GM18951 (cell line): ENCODE measurements at regions not wholly inside any gene's neighbourhood (a gene's known extent, or its start where the extent isn't known, plus 50 kb on each side); places are given as distances from the start of the nearest gene placed in this dataset.
"Not testable (repeated sequence)": the region's sequence is repeated elsewhere in the genome, so short reads cannot be mapped to it uniquely, and the experiment has no call there.

Experiments used
- POLR2A ChIP-seq: IDR thresholded peaks from 4 replicates; pipeline ENCODE4 v1.6.1; 2011; ENCODE audit warnings: mild to moderate bottlenecking; ENCODE audit not compliant: insufficient read length, insufficient read depth; ENCODE audit errors: extremely low read depth
- in situ Hi-C: fragments of 300-500 bp; cut with MboI; formaldehyde crosslinking; loops from one replicate; pipeline ENCODE4 v1.12.0; 2022; ENCODE audit warnings: low sequenced_read_pairs, mixed read lengths, inconsistent platforms; ENCODE audit not compliant: unreplicated experiment

GRCh38 chr14:71348394-71348793, 441.1 kb downstream of the PCNX1 start:
- in situ Hi-C loops: no loop called here
- no peak for TF ChIP-seq POLR2A

GRCh38 chr14:71348817-71349216, 441.6 kb downstream of the PCNX1 start:
- no peak for TF ChIP-seq POLR2A
- in situ Hi-C loops: no loop called here

DNA sequence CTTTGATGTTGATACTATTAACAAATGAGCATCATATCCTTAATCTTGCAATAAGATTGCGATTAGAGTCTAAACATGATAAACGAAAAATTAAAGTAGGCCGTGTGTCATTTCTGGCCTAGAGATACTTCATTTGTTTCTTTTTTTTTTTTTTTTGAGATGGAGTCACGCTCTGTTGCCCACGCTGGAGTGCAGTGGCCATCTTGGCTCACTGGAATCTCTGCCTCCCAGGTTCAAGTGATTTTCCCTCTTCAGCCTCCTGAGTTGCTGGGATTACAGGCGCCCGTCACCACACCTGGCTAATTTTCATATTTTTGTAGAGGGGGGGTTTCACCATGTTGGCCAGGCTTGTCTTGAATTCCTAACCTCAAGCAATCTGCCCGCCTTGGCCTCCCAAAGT, 446.9 kb downstream of the PCNX1 start:
- no peak for TF ChIP-seq POLR2A
- in situ Hi-C loops: no loop called here

DNA sequence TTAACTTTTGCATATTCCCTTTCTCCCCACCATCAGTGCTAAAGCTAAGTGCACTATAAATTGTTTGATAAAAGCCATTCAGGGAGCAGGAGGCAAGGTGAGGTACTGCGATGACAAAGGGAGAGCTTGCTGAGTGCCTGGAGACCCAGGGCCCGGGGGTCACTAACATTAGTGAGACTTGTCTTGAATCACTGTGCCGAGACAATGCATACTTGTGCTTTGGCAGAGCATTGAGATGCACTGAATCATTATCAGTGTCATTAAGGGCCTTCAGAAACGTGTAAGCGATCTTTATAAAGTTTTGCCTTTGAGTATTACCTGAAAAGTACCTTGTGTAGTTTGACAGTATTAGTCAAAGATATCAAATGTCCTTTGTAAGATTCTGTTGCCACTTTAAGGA, 447.5 kb downstream of the PCNX1 start:
- in situ Hi-C loops: no loop called here
- TF ChIP-seq POLR2A: no peak

DNA sequence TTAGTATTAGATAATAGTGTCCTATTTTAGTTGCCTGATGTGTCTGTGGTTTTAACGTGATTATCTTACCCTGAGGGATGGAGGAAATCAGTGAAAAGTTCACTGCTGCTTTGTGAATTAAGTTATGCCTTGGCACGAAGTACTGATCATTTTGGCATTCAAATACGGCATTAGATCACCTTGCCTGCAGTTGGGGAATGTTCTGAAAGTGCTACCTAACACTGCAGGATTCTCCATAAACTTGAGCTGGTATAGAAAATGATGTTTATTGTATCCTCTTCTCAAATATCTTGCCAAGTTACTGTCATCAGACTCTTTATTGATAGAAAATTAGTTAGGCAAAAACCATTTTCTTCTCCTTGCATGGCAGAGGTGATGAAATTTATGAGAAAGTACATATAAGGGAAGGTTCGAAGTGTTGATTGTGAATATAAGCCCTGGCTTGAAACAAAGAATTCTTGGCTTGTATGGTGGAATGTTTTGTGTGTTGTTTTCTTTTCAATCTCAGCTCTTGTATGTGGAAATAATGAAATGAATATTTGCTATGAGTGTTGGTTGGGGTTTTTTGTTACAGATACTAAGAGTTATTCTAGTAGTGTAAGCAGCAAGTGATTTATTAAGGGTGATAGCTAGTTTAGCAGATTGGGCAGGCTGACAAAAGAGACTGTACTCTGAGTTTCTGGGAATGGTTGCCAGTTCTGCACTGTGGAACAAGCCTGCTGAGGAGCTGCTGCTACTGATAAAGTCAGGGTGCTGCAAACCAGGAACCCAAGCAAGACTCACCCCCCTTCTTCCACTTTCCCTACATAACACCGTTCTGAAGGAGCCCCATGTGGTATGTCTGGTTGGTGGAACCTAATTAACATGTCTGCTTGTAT, 448.3 kb downstream of the PCNX1 start:
- in situ Hi-C loops: no loop called here
- no peak for TF ChIP-seq POLR2A

DNA sequence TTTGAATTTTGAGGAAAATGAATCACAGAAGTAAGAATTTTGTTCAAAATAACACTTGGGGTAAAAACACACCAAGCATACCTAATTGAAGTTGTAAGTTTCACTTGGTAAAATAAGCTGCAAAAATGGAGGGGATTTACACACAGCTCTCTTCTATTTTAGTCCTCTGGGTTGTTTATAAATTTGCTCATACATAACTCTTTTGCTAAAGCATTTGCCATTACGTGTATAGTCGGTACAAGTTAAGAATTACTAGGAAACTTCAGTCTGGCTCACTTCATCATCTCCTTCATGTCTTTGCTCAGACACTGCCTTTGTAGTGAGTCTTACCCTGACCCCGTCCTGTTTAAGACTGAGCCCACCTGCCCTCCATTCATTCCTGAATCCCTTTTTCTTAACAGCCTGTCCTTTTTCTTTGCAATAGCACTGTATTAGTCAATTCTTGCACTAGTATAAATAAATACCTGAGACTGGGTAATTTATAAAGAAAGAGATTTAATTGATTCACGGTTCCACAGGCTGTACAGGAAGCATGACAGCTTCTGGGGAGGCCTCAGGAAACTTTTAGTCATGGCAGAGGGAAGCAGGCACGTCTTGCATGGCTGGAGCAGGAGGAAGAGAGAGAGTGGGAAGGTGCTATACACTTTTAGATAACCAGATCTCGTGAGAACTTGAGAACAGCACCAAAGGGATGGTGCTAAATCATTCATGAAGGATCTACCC, 451.1 kb downstream of the PCNX1 start:
- in situ Hi-C loops: no loop called here
- no peak for TF ChIP-seq POLR2A

DNA sequence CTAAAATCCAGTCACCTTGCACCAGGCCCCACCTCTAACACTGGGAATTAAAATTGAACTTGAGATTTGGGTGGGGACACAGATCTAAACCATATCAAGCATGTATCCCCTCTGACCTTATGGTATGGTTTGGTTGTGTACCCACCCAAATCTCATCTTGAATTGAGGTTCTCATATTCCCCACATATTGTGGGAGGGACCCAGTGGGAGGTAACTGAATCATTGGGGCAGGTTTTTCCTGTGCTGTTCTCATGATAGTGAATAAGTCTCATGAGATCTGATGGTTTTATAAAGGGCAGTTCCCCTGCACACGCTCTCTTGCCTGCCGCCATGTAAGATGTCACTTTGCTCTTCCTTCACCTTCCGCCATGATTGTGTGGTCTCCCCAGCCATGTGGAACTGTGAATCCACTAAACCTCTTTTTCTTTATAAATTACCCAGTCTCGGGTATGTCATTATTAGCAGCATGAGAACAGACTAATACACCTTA, 451.7 kb downstream of the PCNX1 start:
- in situ Hi-C loops: not testable (repeated sequence)

GRCh38 chr14:71359823-71360222, 452.6 kb downstream of the PCNX1 start:
- in situ Hi-C loops: no loop called here
- TF ChIP-seq POLR2A: no peak

GRCh38 chr14:71361336-71361735, 454.1 kb downstream of the PCNX1 start:
- TF ChIP-seq POLR2A: no peak
- in situ Hi-C loops: no loop called here

- in situ Hi-C loops: no loop called here
- TF ChIP-seq POLR2A: no peak
Measured at GRCh38 chr14:71361874-71362273, 454.6 kb downstream of the PCNX1 start.

DNA sequence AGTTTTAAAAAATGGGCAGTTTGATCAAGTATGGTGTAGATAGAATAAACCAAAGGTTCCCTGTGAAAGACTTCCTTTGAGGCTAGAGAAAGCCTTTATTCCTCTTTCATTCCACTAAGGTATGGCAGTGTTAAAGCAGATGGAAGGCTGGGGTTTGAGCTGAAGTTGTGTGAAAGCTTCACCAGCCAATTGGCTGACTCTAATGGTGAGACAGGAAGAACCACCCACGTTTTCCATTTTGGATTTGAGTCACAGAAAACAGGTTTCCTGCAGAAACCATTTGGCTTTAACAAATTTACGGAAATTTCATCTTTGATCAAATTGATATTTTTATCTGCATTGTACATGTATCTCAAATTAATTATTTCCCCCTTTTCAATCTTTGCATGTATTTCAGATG, 455.0 kb downstream of the PCNX1 start:
- in situ Hi-C loops: no loop called here
- TF ChIP-seq POLR2A: no peak

DNA sequence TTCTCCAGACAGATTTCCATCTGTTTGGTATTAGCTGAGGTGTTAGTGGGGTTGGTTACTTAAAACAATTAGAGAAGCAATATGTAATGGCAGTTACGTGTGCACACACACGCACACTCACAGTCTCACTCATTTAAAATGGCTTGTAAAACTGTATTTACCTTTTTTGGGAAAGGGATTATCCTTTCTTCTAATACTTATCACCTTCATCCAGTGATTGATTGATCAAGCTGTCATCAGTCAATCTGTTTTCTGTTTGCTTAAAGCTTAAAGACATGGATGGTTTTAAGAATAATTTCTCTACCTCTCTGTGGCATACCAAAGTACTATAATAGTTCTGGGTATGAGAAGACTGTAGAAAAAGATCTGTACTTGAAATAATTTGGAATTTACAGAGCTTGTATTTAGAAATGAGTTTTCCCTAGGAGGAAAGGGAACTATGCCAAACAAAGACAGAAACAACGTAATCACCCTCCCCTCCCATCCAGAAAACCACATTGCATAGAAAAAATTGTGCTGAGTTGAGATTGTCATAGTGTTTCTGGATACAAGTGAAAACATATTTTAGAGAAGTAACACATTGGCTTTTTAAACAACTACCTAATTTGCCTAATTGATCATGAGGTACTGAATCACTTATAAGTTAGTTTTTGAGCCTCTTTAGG, 455.8 kb downstream of the PCNX1 start:
- in situ Hi-C loops: no loop called here
- no peak for TF ChIP-seq POLR2A
